Karpas-422 (cell line): ENCODE measurements at regions not wholly inside any gene's neighbourhood (a gene's known extent, or its start where the extent isn't known, plus 50 kb on each side); places are given as distances from the start of the nearest gene placed in this dataset.

ENCODE experiments used
- DNase-seq: peaks from one replicate; pipeline ENCODE4 v3.0.0-alpha.2; 2015
- H2AFZ ChIP-seq: fragments of 200-600 bp; sonication (generic); 2 replicates; pipeline ENCODE4 v1.6.1; 2014; ENCODE audit warnings: antibody characterized with exemption, low read length, mixed read lengths
- H3K27ac ChIP-seq: fragments of 200-600 bp; sonication (generic); 2 replicates; pipeline ENCODE4 v1.5.1; 2014; ENCODE audit warnings: mild to moderate bottlenecking, low read length, moderate library complexity
- H3K27me3 ChIP-seq: fragments of 200-600 bp; sonication (generic); 2 replicates; pipeline ENCODE4 v1.6.1; 2014; ENCODE audit warnings: low read length, mixed read lengths
- H3K36me3 ChIP-seq: fragments of 200-600 bp; sonication (generic); 2 replicates; pipeline ENCODE4 v1.6.1; 2014; ENCODE audit warnings: low read length, mixed read lengths; ENCODE audit not compliant: insufficient read depth
- H3K4me1 ChIP-seq: fragments of 200-600 bp; sonication (generic); 2 replicates; pipeline ENCODE4 v1.6.1; 2014; ENCODE audit warnings: mild to moderate bottlenecking, low read length, mixed read lengths
- H3K4me2 ChIP-seq: fragments of 200-600 bp; sonication (generic); 2 replicates; pipeline ENCODE4 v1.6.1; 2014; ENCODE audit warnings: low read length, low read depth, mild to moderate bottlenecking; ENCODE audit not compliant: poor library complexity, severe bottlenecking
- H3K4me3 ChIP-seq: fragments of 200-600 bp; sonication (generic); 2 replicates; pipeline ENCODE4 v1.5.1; 2014; ENCODE audit warnings: mild to moderate bottlenecking, antibody characterized with exemption, low read length, mixed read lengths
- H3K79me2 ChIP-seq: fragments of 200-600 bp; sonication (generic); 2 replicates; pipeline ENCODE4 v1.6.1; 2014; ENCODE audit warnings: mild to moderate bottlenecking, low read length, mixed read lengths
- H3K9ac ChIP-seq: fragments of 200-600 bp; sonication (generic); 2 replicates; pipeline ENCODE4 v1.6.0; 2014; ENCODE audit warnings: low read length
- H3K9me2 ChIP-seq: fragments of 200-600 bp; sonication (generic), shearing (Covaris generic); replicated peaks from 2 replicates; pipeline ENCODE4 v1.6.0; 2014; ENCODE audit warnings: mild to moderate bottlenecking, low read length, moderate library complexity; ENCODE audit not compliant: insufficient read depth
- H3K9me3 ChIP-seq: fragments of 300-700, 200-600 bp; sonication (generic); 2 replicates; pipeline ENCODE4 v1.6.1; 2014; ENCODE audit warnings: low read length, mixed read lengths
- H4K20me1 ChIP-seq: fragments of 200-600 bp; sonication (generic); 2 replicates; pipeline ENCODE4 v1.6.1; 2014; ENCODE audit warnings: mild to moderate bottlenecking, antibody characterized with exemption, low read length, low read depth; ENCODE audit not compliant: insufficient read depth

GRCh38 chr14:101113835-101114725 lies 210.6 kb upstream of the RTL1 start:
- Histone ChIP-seq H3K27ac (no peak overlapping the region), H3K9me2 (no peaks in the 10 kb centered on the region), H3K9ac (no peak overlapping the region), H3K36me3 (no peaks in the 10 kb centered on the region), H3K27me3 (no peaks in the 10 kb centered on the region), H3K9me3 (no peaks in the 10 kb centered on the region), H4K20me1 (no peaks in the 10 kb centered on the region), H3K79me2 (no peaks in the 10 kb centered on the region), H2AFZ (no peak overlapping the region), H3K4me1 (no peaks in the 10 kb centered on the region), H3K4me3 (no peak overlapping the region), H3K4me2 (no peak overlapping the region)
- no peak for DNase-seq

DNA sequence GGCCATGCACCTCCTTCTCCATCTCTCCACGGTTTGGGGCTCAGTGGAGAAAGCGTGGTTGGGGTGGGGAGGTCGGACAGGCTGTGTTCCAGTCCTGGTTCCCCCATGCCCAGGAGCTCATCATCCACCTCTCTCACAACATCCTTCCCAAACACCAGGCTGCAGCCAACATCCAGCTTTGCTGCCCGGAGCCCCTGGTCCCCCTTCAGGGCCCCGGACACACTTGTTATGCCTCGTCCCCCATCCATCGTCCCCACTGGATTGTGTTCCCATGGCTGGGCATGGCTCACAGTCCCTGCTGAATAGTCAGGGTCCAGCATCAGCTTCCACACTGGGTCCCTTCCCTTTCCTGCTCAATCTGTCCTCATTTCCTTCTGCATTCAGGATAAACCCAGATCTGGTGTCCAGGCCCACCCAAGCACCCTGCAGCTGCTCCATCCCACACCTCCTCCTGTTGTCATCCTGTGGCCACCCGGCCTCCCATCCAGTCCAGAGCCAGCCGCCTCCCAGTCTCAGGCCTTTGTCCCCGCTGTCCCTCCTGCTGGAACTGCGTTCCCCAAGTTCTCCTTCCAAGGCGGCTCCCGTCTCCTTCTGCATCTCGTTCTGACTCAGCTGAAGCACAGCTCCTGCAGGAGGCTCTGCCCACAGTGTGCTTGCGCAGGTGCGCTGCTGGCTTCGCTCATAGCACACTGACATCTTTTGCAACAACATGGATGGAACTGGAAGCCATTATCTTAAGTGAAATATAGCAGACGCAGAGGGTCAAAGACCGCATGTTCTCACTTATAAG lies 211.4 kb upstream of the RTL1 start:
- DNase-seq = no peak

GRCh38 chr14:101115652-101116051 lies 212.1 kb upstream of the RTL1 start:
- H3K4me3 ChIP-seq = no peak overlapping the region
- H3K79me2 ChIP-seq = no peaks in the 10 kb centered on the region
- no peaks in the 10 kb centered on the region for H3K36me3 ChIP-seq
- no peaks in the 10 kb centered on the region for H3K9me3 ChIP-seq
- H3K27ac ChIP-seq = no peak overlapping the region
- H3K4me2 ChIP-seq = no peak overlapping the region
- H4K20me1 ChIP-seq = no peaks in the 10 kb centered on the region
- no peak for DNase-seq
- no peak overlapping the region for H2AFZ ChIP-seq
- H3K9me2 ChIP-seq = no peaks in the 10 kb centered on the region
- no peak overlapping the region for H3K9ac ChIP-seq
- no peaks in the 10 kb centered on the region for H3K27me3 ChIP-seq
- peaks cover 9% of the 10 kb centered on the region for H3K4me1 ChIP-seq

More for the DNA sequence above, 211.4 kb upstream of the RTL1 start:
- H3K9ac ChIP-seq = no peak overlapping the region
- no peaks in the 10 kb centered on the region for H3K79me2 ChIP-seq
- H3K4me1 ChIP-seq = peaks cover 2% of the 10 kb centered on the region
- H4K20me1 ChIP-seq = no peaks in the 10 kb centered on the region
- H3K9me2 ChIP-seq = no peaks in the 10 kb centered on the region
- no peak overlapping the region for H3K27ac ChIP-seq
- H3K36me3 ChIP-seq = no peaks in the 10 kb centered on the region
- H3K27me3 ChIP-seq = no peaks in the 10 kb centered on the region
- no peak overlapping the region for H3K4me2 ChIP-seq
- H3K4me3 ChIP-seq = no peak overlapping the region
- no peaks in the 10 kb centered on the region for H3K9me3 ChIP-seq
- no peak overlapping the region for H2AFZ ChIP-seq

DNA sequence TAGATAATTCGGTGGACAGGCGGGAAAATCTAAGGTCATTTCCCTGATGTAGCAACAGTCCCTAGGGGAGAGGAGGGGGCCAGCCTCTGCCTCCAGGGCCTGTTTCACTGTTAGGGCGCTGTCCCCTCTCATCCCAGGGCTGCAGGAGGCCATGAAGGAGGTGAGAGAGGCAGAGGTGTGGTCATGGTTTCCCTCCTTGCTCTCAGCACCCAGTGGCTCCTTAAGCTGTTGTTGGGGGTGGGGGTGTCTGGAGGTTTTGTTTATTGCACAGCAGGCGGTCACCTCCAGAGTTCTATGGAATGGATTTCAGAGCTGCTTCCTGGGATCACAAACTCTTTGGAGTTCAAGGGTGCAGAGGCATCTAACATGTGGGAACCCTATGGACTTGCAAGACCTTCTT lies 212.5 kb upstream of the RTL1 start:
- Histone ChIP-seq H3K4me3 (no peak overlapping the region), H3K27ac (no peak overlapping the region), H3K9me3 (no peaks in the 10 kb centered on the region), H3K9me2 (no peaks in the 10 kb centered on the region), H3K4me1 (peaks cover 12% of the 10 kb centered on the region), H4K20me1 (no peaks in the 10 kb centered on the region), H3K36me3 (no peaks in the 10 kb centered on the region), H3K27me3 (no peaks in the 10 kb centered on the region), H3K9ac (no peak overlapping the region), H3K79me2 (no peaks in the 10 kb centered on the region), H2AFZ (no peak overlapping the region), H3K4me2 (no peak overlapping the region)
- no peak for DNase-seq

DNA sequence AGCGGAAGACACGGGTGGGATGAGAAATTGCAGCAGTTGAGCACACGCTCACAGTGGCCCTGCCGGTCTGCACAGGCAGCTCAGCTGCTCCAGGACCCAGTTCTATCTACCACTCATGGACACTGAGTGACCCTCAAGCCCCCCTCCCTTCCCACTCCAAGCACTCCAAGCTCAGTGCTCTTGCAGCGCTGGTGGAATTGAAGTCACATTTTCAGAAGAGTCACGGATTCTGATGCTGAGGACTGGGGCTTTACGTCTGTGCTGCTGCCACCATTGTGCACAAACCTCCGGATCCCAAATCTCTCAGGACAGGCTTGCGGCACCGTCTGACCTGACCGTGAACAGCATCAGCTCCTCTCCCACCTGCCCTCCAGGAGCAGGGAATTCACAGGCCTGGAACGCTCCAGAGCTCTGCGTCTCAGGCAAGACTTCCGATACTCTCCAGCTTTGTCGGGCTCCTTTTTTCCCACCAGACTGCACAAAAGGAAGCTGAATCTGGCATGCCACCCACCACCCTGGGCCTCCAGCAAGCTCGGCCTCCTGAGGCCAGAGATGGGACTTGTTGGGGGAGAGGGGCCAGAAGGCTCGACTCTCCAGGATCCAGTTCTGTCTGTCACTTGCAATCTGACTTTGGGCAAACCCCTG lies 213.1 kb upstream of the RTL1 start:
- Histone ChIP-seq H3K27ac (no peak overlapping the region), H3K27me3 (no peaks in the 10 kb centered on the region), H3K9ac (no peak overlapping the region), H3K79me2 (no peaks in the 10 kb centered on the region), H3K4me2 (no peak overlapping the region), H4K20me1 (no peaks in the 10 kb centered on the region), H3K4me1 (peaks cover 18% of the 10 kb centered on the region), H3K9me2 (no peaks in the 10 kb centered on the region), H2AFZ (no peak overlapping the region), H3K36me3 (no peaks in the 10 kb centered on the region), H3K4me3 (no peak overlapping the region), H3K9me3 (no peaks in the 10 kb centered on the region)
- DNase-seq = no peak

GRCh38 chr14:101117543-101117942 lies 214.0 kb upstream of the RTL1 start:
- Histone ChIP-seq H2AFZ (no peak overlapping the region), H3K4me1 (peaks cover 19% of the 10 kb centered on the region), H3K79me2 (no peaks in the 10 kb centered on the region), H3K27ac (no peak overlapping the region), H4K20me1 (no peaks in the 10 kb centered on the region), H3K4me3 (no peak overlapping the region), H3K4me2 (no peak overlapping the region), H3K27me3 (no peaks in the 10 kb centered on the region), H3K9ac (no peak overlapping the region), H3K9me2 (no peaks in the 10 kb centered on the region), H3K9me3 (no peaks in the 10 kb centered on the region), H3K36me3 (no peaks in the 10 kb centered on the region)
- DNase-seq = no peak

- Histone ChIP-seq H3K4me1 (peaks cover 19% of the 10 kb centered on the region), H3K9ac (no peak overlapping the region), H3K36me3 (no peaks in the 10 kb centered on the region), H3K4me3 (no peak overlapping the region), H3K27ac (no peak overlapping the region), H3K4me2 (no peak overlapping the region), H3K9me3 (no peaks in the 10 kb centered on the region), H3K79me2 (no peaks in the 10 kb centered on the region), H4K20me1 (no peaks in the 10 kb centered on the region), H3K27me3 (no peaks in the 10 kb centered on the region), H3K9me2 (no peaks in the 10 kb centered on the region), H2AFZ (no peak overlapping the region)
- DNase-seq = no peak
Measured at GRCh38 chr14:101118233-101118632, 214.7 kb upstream of the RTL1 start.
